ENCODE measurements at regions not wholly inside any gene's neighbourhood (a gene's known extent, or its start where the extent isn't known, plus 50 kb on each side); places are given as distances from the start of the nearest gene placed in this dataset.

GRCh38 chr9:81529556-81530193 lies 159.7 kb downstream of the TLE1 start:
- CTCF ChIA-PET (ENCODE audit: partially characterized antibody) = interaction anchor here (0.5 to 3.9 kb wide), 4 partner anchors 8 to 190 kb away, joined by 3 to 11 read pairs (median 3); no protein-coding TSS in a partner anchor
- FAIRE-seq = no peak

More at GRCh38 chr9:81529556-81530193, 159.7 kb downstream of the TLE1 start:
- no peak overlapping the region for H4K8ac ChIP-seq (ENCODE audit: extremely low read depth, insufficient read depth, low read length)
- no peak overlapping the region for H2AK5ac ChIP-seq (ENCODE audit: low read depth, low read length)
- H2AFZ ChIP-seq (ENCODE audit: low read length) = peak overlapping the region; percentile 18; the same call in 1 of the 2 replicates
- H2BK15ac ChIP-seq (ENCODE audit: low read length) = no peak overlapping the region
- no peak overlapping the region for H3K18ac ChIP-seq (ENCODE audit: extremely low read depth, low read length)
- H3K23ac ChIP-seq (ENCODE audit: insufficient read length) = no peak overlapping the region
- H2BK12ac ChIP-seq (ENCODE audit: low read depth, low read length) = no peak overlapping the region
- no peak overlapping the region for H3K56ac ChIP-seq (replicated peaks; ENCODE audit: insufficient read length, low read depth, low read length)
- H3K27me3 ChIP-seq (replicated peaks in 1 of 4; ENCODE audit: control insufficient read depth in 3 of 4, extremely low read depth in 1 of 4, insufficient read depth in 3 of 4, low read length in 3 of 4) = no peaks in the 10 kb centered on the region
- no peak overlapping the region for H3K4me2 ChIP-seq (ENCODE audit: insufficient read depth in 1 of 2, low read depth in 2 of 2, low read length in 2 of 2)
- POLR2A ChIA-PET (ENCODE audit: partially characterized antibody) = no interaction called here
- no peak overlapping the region for H3K27ac ChIP-seq (ENCODE audit: low read depth, low read length)
- H4K91ac ChIP-seq (replicated peaks; ENCODE audit: insufficient read length, low read length) = no peak overlapping the region
- no peaks in the 10 kb centered on the region for H3K36me3 ChIP-seq (ENCODE audit: control insufficient read depth in 2 of 4, insufficient read depth in 4 of 4, low read length in 3 of 4)
- H3K79me1 ChIP-seq (ENCODE audit: low read depth, low read length) = no peaks in the 10 kb centered on the region
- H2BK5ac ChIP-seq (ENCODE audit: low read depth, low read length) = no peak overlapping the region
- H3K9me3 ChIP-seq (ENCODE audit: insufficient read depth in 2 of 2, low read depth in 1 of 2, low read length in 1 of 2) = no peaks in the 10 kb centered on the region
- no peak for DNase-seq (ENCODE audit: low read depth in 1 of 2, low spot score in 2 of 2)
- no peak overlapping the region for H2BK120ac ChIP-seq (replicated peaks; ENCODE audit: low read depth, low read length)
- no peak overlapping the region for H3K4me3 ChIP-seq (ENCODE audit: extremely low read depth in 1 of 4, insufficient read depth in 2 of 4, low read depth in 3 of 4, low read length in 4 of 4)
- 83% methylated on average over 1 of the region's 1 CpG; no CpG with 5 or more reads in 1 of the 2 experiments for WGBS, 2 experiments (ENCODE audit: extremely low coverage in 1 of 2, insufficient coverage in 1 of 2, insufficient read length in 1 of 2, insufficient replicate concordance in 2 of 2, low coverage in 1 of 2, low lambda C conversion rate in 2 of 2, missing lambda C conversion rate in 1 of 2)
- peaks cover 0 to 1% (median 0%) of the 10 kb centered on the region in 4 experiments; a peak in 1 of 7 replicates for H3K4me1 ChIP-seq (replicated peaks in 1 of 4; ENCODE audit: control insufficient read depth in 3 of 4, insufficient read depth in 4 of 4, low read length in 3 of 4)
- H4K5ac ChIP-seq (ENCODE audit: insufficient read length, low read depth, low read length) = no peak overlapping the region
- TF ChIP-seq KDM5A (IDR thresholded peaks at IDR 0.05; ENCODE audit: low read length) = no peak
- TF ChIP-seq MAFK (IDR thresholded peaks at IDR 0.05; ENCODE audit: low read depth, low read length) = 0 out of 2 replicates have a peak, but pooled peaks have one; percentile 23
- H4K20me1 ChIP-seq (replicated peaks in 1 of 2; ENCODE audit: control insufficient read depth in 1 of 2, insufficient read depth in 2 of 2, low read length in 2 of 2) = no peaks in the 10 kb centered on the region
- H3K23me2 ChIP-seq (ENCODE audit: low read depth, low read length) = no peaks in the 10 kb centered on the region
- H3K4ac ChIP-seq (replicated peaks; ENCODE audit: insufficient read length, low read depth, low read length) = no peak overlapping the region
- H3K79me2 ChIP-seq (ENCODE audit: control insufficient read depth in 1 of 2, insufficient read depth in 2 of 2, low read length in 2 of 2) = no peaks in the 10 kb centered on the region
- no peak overlapping the region for H2BK20ac ChIP-seq (ENCODE audit: low read length)
- no peak overlapping the region for H3K9ac ChIP-seq (replicated peaks in 1 of 4; ENCODE audit: extremely low read depth in 1 of 4, low read depth in 3 of 4, low read length in 3 of 4)
- H3K14ac ChIP-seq (ENCODE audit: insufficient read length) = no peak overlapping the region
